ENCODE measurements at regions not wholly inside any gene's neighbourhood (a gene's known extent, or its start where the extent isn't known, plus 50 kb on each side); places are given as distances from the start of the nearest gene placed in this dataset.

GRCh38 chr6:159461266-159461665, 231.8 kb downstream of the SOD2 start:
- TF ChIP-seq FOXP2 (optimal IDR thresholded peaks at IDR 0.05; ENCODE audit: borderline replicate concordance, extremely low read depth, extremely low read length, insufficient read depth), result no peak
- no peak for TF ChIP-seq POLR2AphosphoS5 (IDR thresholded peaks at IDR 0.05; ENCODE audit: low read depth, low read length)
- TF ChIP-seq SIN3A (IDR thresholded peaks at IDR 0.05; ENCODE audit: borderline replicate concordance, insufficient read depth, low read length), result no peak
- no peak for TF ChIP-seq REST (IDR thresholded peaks at IDR 0.05; ENCODE audit: insufficient read depth in 1 of 2, low read depth in 2 of 2, low read length in 2 of 2)
- no peak for TF ChIP-seq TAF1 (IDR thresholded peaks at IDR 0.05; ENCODE audit: borderline replicate concordance, insufficient read depth, low read length)
